GM21526 (cell line): ENCODE measurements at regions not wholly inside any gene's neighbourhood (a gene's known extent, or its start where the extent isn't known, plus 50 kb on each side); places are given as distances from the start of the nearest gene placed in this dataset.
"Not testable (repeated sequence)": the region's sequence is repeated elsewhere in the genome, so short reads cannot be mapped to it uniquely, and the experiment has no call there.

Experiments
- ATAC-seq: cut with Tn5 transposase; IDR thresholded peaks from one replicate; pipeline ENCODE4 v1.9.1; 2021; ENCODE audit warnings: moderate library complexity; ENCODE audit not compliant: unreplicated experiment, low FRiP score

DNA sequence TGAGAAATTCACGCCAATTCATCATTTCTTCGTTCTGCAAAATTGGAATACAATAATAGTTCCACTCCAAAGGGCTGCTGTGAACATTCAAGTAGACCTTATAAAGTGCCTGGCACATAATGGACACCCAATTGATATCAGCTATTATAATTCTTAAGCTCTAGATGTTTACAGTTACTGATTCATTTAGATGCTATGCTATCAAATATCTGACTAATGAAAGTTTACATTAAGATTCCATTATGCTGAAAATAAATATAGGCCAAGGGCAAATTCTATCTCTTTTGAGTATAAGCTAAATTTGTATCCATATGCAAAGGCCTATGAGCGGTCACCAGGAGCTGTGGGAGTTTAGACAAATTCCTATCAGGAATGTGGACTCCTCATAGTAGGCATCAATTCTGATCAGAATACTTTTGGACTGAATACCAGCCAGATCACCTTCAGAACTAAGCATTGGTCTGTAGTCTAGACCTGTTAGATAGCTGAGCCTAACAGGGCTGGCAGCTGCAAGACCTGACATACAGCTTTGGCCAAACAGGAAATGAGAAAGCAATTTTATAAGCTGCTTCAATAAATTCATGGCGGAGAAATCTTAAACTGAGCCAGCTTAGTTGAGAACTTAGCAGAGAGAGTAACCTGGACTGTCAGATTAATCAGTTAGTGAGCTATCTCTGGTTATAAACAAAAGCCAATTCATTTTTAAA lies 384.3 kb upstream of the ACTRT1 start:
- ATAC-seq: no peak

DNA sequence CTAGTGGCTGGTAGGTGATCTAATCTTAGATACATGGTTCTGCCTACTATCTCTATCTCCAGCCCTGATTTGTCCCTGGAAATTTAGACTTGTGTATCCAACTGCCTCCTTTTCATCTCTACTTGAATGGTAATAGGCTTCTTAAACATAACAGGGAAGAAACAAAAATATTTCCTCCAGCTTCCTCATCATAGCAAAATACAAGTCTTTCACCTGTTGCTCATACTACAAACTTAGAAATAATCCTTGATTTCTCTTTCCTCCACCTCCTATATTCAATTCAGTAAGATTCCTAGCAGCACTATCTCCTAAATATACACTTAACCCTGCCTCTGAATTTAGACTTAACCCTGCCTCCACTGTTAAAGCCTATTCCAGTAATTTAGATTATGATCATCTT lies 373.3 kb upstream of the ACTRT1 start:
- no peak for ATAC-seq

DNA sequence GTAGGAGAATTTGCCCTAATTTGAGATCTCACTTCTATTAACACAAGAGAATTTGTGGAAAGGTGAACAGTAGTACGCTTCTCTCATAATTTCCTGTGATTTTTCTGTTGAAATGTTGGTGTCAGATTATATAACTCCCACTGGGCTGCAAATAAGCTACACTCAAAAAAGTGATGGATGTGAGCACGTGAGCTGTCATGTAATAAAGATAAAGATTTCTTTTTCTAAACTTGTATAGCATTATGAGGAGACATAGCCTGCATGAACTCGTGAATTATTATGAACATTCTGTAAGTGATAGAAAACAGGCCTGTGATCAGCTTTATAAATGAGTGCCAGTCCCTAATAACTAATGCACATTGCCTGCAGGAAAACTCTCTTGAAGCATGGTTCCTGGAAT lies 356.6 kb upstream of the ACTRT1 start:
- no peak for ATAC-seq

GRCh38 chrX:128396601-128397000 lies 344.4 kb upstream of the ACTRT1 start:
- ATAC-seq: no peak

DNA sequence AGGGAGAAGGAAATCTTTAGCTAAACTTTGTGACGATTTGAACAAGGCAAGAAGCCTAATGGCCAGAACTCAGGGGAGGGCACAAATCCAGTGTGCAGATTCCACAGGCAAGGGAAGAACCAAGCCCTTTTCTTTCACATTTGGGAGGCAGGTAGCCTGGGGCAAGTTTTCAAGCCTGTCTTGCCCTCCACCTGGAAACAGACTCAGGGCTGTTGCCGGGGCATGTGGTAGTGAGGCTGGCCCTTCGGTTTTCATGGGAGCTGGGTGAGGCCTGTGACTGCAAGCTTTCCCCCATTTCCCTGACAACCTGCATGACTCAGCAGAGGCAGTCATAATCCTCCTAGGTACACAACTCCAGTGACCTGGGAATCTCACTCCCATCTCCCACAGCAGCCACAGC lies 331.6 kb upstream of the ACTRT1 start:
- not testable (repeated sequence) for ATAC-seq

- ATAC-seq: no peak
These were observed 313.3 kb upstream of the ACTRT1 start for GRCh38 chrX:128365492-128365891.

DNA sequence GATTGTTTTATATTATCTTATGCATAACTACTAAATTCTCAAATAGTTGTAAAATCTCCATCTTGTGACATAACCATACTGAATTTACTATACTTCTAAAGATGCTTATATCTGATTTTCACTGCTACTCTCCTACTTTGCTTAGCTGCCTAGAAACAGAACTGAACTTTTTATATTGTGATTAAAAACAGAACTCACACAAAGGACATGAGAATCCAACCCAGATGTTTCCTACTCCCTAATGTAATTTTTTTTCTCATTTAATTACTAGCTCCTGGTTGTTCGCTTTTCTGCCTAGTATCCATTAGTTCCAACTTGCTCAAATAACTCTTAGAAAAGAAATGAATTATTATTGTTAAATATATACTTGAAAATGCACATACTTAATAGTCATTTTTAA lies 283.5 kb upstream of the ACTRT1 start:
- no peak for ATAC-seq

- ATAC-seq: no peak
These were observed 282.6 kb upstream of the ACTRT1 start for GRCh38 chrX:128334821-128335220.

GRCh38 chrX:128310912-128311311 lies 258.7 kb upstream of the ACTRT1 start:
- no peak for ATAC-seq

- ATAC-seq: no peak
These were observed 257.1 kb upstream of the ACTRT1 start for GRCh38 chrX:128309311-128309710.

DNA sequence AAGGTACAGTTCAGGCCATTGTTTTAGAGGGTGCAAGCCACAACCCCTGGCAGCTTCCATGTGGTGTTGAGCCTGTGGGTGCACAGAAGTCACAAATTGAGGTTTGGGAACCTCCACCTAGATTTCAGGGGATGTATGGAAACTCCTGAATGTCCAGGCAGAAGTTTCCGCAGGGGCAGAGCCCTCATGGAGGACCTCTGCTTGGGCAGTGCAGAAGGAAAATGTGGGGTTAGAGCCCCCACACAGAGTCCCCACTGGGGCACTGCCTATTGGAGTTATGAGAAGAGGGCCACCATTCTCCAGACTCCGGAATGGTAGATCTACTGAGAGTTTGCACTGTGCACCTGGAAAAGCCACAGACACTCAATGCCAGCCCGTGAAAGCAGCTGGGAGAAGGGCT lies 242.0 kb upstream of the ACTRT1 start:
- ATAC-seq: no peak

GRCh38 chrX:128287693-128288092 lies 235.5 kb upstream of the ACTRT1 start:
- ATAC-seq: no peak

DNA sequence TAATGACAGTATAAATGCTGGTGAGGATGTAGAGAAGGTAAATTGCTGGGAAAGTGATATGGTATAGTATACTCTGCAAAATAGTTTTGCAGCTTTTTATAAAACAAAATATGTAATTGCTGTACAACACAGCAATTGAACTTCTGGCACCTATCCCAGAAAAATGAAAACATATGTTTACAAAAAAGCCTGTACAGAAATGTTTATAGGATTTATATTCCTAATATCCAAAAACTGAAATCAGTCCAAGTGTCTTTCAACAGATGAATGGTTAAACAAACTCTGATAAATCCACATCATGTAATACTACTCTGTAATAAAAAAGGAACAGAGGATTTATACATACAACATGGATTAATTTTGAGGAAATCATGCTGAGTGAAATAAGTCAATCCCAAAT lies 198.4 kb upstream of the ACTRT1 start:
- ATAC-seq: no peak

- no peak for ATAC-seq
These were observed 164.2 kb upstream of the ACTRT1 start for GRCh38 chrX:128216364-128216763.

- no peak for ATAC-seq
These were observed 113.7 kb upstream of the ACTRT1 start for GRCh38 chrX:128165884-128166408.

DNA sequence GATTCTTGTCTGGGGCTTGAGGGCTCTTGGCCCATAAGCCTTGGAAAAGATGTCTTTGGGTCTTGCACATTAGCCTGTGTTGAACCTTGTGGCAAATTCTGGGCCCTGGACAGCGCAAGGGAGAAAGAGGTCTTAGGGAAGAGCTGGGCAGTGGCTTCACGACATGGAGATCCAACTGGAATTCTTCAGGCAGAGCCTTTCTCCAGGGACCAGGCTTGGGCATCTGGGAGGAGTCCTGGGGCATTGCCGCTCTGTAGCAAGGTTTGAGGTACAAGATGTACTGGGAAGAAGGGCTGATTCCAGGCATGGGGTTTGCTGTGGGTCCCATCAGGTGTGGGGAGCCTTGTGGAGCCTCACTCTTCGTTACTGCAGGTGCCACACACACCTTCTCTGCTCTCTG lies 104.0 kb upstream of the ACTRT1 start:
- no peak for ATAC-seq

DNA sequence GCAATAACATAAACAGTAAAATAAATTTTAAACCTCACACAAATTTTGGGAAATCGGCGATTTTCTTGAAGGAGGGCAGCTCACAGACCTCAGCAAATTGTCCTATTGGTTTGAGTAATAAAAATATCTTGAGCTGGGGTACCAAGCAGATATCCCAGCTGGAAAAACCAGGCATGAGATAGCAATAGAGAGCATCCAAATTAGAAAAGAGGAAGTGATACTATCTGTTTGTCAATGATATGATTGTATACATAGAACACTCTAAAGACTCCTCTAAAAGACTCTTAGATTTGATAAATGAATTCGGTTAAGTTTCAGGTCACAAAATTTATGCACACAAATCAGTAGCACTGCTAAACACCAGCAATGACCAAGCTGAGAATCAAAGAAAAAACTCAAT lies 90.5 kb upstream of the ACTRT1 start:
- ATAC-seq: no peak

DNA sequence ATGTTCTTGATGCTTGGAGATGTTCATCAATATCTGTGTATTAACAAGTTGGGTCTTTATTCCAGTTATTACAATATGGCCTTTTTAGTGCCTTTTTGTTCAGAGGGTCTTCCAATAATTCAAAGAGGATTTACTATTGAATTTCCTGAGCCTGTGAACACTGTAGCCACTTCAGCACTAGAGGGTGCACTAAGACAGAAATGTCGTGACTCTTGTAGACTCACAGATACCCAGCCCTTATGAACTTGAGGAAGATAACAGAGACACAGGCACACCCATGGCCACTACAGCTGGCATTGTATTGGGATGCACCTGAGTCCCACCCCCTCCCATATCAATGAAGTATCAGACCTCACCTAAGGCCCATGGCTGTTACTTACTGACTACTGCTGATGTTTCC lies 54.4 kb upstream of the ACTRT1 start:
- no peak for ATAC-seq

DNA sequence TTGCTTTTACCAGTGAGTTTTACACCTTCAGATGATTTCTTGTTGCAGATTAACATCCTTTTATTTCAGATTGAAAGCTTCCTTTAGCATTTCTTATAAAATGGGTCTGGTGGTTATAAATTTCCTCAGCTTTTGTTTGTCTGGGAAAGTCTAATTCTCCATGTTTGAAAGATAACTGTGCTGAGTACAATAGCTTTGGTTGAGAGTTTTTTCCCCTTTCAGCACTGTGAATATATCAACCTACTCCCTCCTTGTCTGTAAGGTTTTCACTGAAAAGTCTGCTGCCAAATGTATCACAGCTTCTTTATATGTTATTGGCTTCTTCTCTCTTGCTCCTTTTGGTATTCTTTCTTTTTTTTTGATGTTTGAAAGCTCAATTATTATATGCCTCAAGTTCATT lies 53.5 kb upstream of the ACTRT1 start:
- ATAC-seq: no peak
